ENCODE measurements at regions not wholly inside any gene's neighbourhood (a gene's known extent, or its start where the extent isn't known, plus 50 kb on each side); places are given as distances from the start of the nearest gene placed in this dataset.

GRCh38 chr4:79756140-79756895, 316.7 kb downstream of the ANTXR2 start:
- ChIA-PET CTCF (no interaction called here), POLR2A (no interaction called here)
- Mint-ChIP-seq H3K36me3 (no peaks in the 10 kb centered on the region), H3K9me3 (no peaks in the 10 kb centered on the region), H3K27ac (no peak overlapping the region), H3K4me3 (no peak overlapping the region), H3K27me3 (ENCODE audit: low read depth) (no peaks in the 10 kb centered on the region), H3K4me1 (no peaks in the 10 kb centered on the region)
- ATAC-seq (no peak), DNase-seq (ENCODE audit: low spot score) (no peak)
- TF ChIP-seq RORB (CRISPR knock-in tag; IDR thresholded peaks at IDR 0.05) (no peak), IRF2 (CRISPR knock-in tag; IDR thresholded peaks at IDR 0.05; ENCODE audit: borderline replicate concordance, low read depth) (no peak), PRDM15 (CRISPR knock-in tag; IDR thresholded peaks at IDR 0.05) (no peak), NR3C1 (CRISPR knock-in tag; conservative IDR thresholded peaks at IDR 0.05; ENCODE audit: low read depth) (no peak), ZNF425 (CRISPR knock-in tag; conservative IDR thresholded peaks at IDR 0.05) (no peak), E2F1 (CRISPR knock-in tag; IDR thresholded peaks at IDR 0.05) (no peak)

GRCh38 chr4:79748835-79749234, 324.2 kb downstream of the ANTXR2 start:
- CTCF ChIA-PET, result no interaction called here
- Mint-ChIP-seq H3K4me3 (no peak overlapping the region), H3K9me3 (no peaks in the 10 kb centered on the region), H3K4me1 (no peaks in the 10 kb centered on the region), H3K27ac (no peak overlapping the region), H3K36me3 (no peaks in the 10 kb centered on the region), H3K27me3 (ENCODE audit: low read depth) (no peaks in the 10 kb centered on the region)
- ATAC-seq (no peak), DNase-seq (ENCODE audit: low spot score) (no peak)
- POLR2A ChIA-PET, result no interaction called here
- TF ChIP-seq ZBTB43 (CRISPR knock-in tag; IDR thresholded peaks at IDR 0.05) (no peak), CREB1 (CRISPR knock-in tag; IDR thresholded peaks at IDR 0.05) (no peak), GRHL2 (CRISPR knock-in tag; IDR thresholded peaks at IDR 0.05; ENCODE audit: insufficient replicate concordance, severe bottlenecking) (no peak), ATF6 (CRISPR knock-in tag; IDR thresholded peaks at IDR 0.05) (no peak), NR3C1 (CRISPR knock-in tag; conservative IDR thresholded peaks at IDR 0.05; ENCODE audit: low read depth) (no peak), JUN (CRISPR knock-in tag; IDR thresholded peaks at IDR 0.05) (no peak), ZNF671 (CRISPR knock-in tag; IDR thresholded peaks at IDR 0.05) (no peak), MYBL2 (CRISPR knock-in tag; IDR thresholded peaks at IDR 0.05) (no peak), ZNF425 (CRISPR knock-in tag; conservative IDR thresholded peaks at IDR 0.05) (no peak), FOXP1 (CRISPR knock-in tag; IDR thresholded peaks at IDR 0.05; ENCODE audit: borderline replicate concordance) (no peak), ZNF281 (CRISPR knock-in tag; IDR thresholded peaks at IDR 0.05) (no peak), TEAD1 (CRISPR knock-in tag; IDR thresholded peaks at IDR 0.05) (no peak), ATF1 (CRISPR knock-in tag; IDR thresholded peaks at IDR 0.05) (no peak)
